NCI-H460 (cell line): ENCODE measurements at regions not wholly inside any gene's neighbourhood (a gene's known extent, or its start where the extent isn't known, plus 50 kb on each side); places are given as distances from the start of the nearest gene placed in this dataset.
"Not testable (repeated sequence)": the region's sequence is repeated elsewhere in the genome, so short reads cannot be mapped to it uniquely, and the experiment has no call there.

Source experiments
- DNase-seq: peaks from one replicate; pipeline ENCODE4 v3.0.0-alpha.2; 2016; ENCODE audit warnings: low read depth; ENCODE audit errors: extremely low read depth

- peak; percentile 76 for DNase-seq
Measured at GRCh38 chr7:27409776-27410175, 167.2 kb downstream of the EVX1 start.

DNA sequence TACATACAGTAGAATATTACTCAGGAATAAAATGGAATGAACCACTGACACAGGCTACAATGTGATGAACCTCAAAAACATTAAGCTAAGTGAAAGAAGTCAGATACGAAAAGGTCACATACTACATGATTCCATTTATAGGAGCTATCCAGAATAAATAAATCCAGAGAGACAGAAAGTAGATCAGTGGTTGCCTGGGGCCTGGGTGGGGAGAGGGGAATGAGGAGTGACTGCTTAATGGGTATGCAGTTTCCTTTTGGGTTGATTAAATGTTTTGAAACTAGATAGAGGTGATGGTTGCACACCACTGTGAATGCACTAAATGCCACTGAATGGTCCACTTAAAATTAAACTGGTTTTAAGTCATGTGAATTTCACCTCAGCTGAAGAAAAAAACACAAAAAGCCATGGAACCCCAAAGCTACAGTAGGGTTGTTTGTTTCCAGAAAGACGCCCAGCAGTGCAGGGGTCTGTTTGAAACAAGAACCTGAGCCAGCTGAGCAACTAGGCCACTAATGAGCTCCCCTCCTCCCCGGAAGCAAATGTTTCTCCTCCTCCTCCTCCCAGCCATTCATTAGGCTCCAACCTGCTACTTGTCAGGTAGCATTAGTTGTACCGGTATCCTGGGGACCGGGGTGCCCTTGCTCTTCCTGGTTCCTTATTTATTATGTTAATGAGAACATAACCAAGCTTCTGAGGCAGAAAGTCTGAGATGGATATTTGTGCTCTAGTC, 168.4 kb downstream of the EVX1 start:
- DNase-seq, result no peak

GRCh38 chr7:27412164-27412563, 169.6 kb downstream of the EVX1 start:
- DNase-seq, result no peak

DNA sequence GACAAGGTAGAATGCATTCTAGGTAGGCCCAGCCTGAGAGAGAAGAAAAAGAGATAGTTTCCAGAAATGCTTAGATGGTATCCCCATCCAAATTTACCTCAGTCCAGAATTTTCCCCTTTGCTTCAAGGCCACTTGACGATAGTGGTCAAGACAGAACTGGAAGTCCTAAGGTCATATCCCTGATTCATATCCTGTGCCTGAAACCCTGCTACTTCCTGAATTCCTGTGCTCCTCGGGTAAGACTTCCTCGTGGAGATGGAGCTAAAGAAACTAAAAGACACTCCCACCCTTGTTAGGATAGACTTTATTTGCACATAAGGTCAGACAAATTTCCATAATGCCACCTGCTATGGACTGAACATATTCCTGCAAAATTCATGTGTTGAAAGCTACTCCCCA, 175.9 kb downstream of the EVX1 start:
- DNase-seq, result no peak

- no peak for DNase-seq
Measured at GRCh38 chr7:27419581-27420177, 177.1 kb downstream of the EVX1 start.

DNA sequence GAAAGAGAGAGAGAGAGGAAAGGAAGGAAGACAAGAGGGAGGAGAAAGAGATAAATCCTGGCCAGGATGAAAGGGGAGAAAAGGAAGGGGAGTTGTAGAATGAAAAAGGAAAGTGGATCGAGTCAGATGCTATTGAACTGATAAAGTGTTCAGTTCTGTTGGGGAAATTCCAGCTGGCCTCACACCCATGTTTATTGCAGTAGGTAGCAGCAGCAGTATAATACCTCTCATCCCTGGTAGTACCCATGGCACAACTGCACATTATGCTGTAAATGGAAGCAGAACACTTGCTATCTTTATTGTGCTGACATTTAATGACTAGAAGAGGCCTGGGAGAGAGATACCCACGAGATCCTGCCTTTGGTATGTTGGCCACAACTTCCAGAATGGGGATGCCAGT, 178.1 kb downstream of the EVX1 start:
- no peak for DNase-seq

DNA sequence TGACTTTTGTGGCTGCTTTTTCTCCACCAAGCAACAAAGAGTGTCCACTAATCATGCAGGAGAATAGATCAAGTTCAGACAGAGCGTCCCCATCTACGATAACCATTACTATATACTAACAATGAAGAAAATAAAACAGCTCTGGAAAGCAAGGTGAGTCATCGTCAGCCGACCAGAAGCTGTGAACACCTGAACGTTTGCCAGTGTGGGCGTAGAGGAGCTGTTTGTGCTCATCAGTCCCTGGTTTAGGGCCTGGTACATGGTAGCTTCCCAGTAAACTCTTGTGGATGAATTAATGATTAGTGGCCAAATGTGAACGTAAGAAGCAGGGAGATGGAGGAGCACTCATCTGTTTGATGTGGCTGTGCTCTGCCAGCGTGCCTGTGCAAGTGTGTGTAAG, 180.7 kb downstream of the EVX1 start:
- DNase-seq, result no peak

GRCh38 chr7:27423821-27424220, 181.2 kb downstream of the EVX1 start:
- DNase-seq, result no peak

DNA sequence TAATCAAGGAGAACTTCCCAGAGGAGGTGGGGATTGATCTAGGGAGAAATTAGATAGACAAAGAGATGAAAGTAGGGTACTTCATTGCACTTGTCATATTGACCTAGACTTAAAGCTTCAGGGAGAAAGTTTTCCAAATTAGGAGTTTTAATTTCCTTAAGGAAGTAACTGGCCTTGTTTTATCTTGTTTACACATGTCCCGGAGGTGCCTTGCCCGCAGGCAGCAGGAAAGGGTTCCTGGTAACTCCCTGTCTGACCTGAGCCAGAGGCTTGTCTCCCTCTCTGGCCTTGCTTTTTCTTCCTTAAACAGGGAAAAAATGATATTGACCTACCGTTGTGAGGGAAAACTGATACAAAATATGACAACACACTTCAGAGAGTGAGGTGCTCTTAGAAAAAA, 181.6 kb downstream of the EVX1 start:
- DNase-seq, result no peak

DNA sequence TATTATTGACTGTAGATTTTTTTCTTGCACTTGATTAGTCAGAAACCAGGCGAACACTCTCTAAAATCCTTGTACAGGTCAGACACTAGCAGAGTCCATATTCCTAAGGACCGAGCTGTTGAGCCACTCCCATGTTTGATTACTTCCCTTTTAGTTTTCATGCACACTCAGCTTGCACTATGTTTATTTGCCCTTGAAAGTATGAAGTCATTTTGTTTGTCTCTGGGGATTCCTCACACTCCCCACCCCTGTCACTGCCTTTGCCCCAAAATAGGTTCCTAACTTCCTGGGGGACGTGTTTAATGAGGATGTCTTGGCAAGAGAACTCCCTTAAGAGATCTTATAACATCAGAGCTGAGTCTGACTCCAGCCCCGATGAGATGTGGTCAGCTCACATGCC, 182.1 kb downstream of the EVX1 start:
- DNase-seq, result peak; percentile 91

DNA sequence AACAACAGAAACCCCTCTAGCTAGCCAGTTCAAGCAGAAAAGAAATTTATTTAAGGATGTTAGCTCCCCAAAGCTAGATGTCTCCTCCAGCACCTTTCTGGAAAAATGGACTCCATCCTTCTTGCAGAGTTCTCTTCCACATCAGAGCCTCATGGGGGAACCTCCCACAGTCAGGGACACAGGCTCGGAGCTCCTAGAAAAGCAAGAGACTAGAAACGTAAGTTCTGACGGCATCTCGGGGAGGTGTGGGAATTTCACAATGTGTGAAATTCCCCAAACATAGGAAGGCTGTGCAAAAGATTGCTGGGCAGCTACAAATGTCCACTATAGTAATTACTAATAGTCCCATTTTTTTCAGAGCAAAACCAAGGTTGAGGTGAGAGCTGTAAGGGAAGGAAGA, 184.8 kb downstream of the EVX1 start:
- DNase-seq, result peak; percentile 95

GRCh38 chr7:27430105-27430504, 187.5 kb downstream of the EVX1 start:
- no peak for DNase-seq

DNA sequence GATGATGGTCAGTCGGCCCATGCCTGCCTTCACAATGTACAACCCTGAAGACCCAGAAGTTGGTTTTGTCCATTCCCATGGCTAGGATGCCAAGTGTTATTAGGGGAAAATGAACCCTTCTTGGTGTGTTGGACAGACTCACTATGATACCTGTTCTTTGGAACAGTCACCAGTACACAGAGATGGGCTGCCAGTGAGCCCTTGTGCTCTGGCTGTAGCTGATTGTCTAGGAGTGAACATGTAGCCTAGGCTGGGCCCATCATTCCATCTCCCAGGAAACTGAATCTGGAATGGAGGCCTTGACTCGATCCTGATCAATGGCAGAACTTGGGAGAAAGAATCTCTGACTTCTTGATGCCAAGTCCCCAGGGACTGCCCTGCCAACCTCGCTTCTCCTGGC, 188.9 kb downstream of the EVX1 start:
- DNase-seq, result no peak

- no peak for DNase-seq
Measured at GRCh38 chr7:27433581-27433980, 191.0 kb downstream of the EVX1 start.

DNA sequence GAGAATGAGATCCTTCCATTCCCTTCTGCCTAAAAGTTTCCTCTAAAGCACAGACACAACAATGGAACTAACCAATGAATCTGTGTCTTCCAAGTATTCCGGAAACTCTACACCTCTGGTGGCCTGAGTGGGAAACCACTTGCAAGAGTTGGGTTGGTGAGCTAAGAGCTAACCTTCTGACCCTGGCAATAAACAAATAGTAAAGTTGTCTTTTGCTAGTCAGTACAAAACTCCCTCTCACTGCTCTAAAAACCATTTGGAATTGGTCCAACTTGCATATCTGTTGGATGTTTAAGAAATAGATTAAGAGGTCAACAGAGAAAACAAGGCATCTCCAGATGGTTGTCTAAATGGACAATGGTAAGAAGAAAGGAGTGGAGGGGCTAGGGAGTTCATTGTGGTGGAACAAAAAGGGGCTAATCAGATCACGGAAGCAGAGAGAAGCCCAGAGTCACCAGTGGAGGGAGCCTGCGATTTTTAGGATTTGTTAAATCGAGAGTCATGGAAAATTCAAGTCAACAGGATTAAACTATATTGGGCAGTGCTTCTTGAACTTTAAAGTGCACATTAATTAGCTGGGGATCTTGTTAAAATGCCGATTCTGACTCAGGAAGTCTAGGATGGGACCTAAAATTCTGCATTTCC, 192.3 kb downstream of the EVX1 start:
- no peak for DNase-seq

DNA sequence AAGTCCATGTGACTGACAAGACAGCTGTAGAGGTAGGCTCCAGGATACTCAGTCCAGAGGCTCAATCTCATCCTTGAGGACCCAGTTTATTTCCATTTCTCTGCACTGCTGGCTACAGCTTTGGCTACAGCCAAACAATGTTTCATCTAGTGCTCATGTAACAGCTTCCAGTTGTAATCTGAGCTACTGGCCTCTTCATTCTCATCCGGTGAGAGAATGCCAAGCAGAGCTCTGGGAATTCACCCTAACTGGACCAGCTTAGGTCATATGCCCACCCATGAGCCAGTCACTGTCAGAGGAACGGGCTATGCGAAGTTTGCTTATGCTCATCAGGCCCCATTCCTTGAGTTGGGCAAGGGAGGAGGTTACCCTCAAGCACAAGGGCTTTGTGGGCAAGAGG, 192.9 kb downstream of the EVX1 start:
- no peak for DNase-seq

DNA sequence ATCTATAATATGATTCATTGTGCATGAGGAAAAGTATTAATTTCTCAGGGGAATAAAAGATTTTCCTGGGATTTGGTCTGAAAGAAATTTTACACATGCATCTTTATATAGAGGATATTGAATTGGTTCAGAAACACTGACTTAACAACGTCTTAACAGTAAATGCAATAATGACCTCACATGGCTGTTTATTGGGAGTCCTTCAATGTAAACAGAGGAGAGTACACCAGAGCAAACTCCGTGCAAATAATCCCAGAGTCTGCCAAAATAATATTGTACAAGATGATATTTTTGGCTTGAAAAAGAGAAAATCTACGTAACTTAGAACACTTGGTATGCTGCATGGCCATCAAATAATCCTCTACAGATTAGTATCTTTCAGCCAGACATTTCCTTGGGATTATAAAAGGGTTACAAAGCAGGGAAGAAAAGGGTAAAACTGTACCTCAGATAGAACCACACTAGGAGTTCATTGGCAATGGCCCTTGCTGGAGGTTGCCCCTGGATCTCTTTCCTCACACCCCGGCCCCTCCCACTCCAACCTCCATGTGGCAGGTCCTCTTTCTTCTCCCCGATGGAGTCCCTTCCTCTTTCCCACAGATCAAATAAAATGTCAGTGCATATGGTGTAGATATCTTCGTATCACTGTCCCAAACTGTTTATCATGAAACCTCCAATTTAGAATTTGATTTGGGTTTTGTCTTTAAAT, 196.4 kb downstream of the EVX1 start:
- DNase-seq, result no peak

GRCh38 chr7:27442455-27442854, 199.9 kb downstream of the EVX1 start:
- no peak for DNase-seq

DNA sequence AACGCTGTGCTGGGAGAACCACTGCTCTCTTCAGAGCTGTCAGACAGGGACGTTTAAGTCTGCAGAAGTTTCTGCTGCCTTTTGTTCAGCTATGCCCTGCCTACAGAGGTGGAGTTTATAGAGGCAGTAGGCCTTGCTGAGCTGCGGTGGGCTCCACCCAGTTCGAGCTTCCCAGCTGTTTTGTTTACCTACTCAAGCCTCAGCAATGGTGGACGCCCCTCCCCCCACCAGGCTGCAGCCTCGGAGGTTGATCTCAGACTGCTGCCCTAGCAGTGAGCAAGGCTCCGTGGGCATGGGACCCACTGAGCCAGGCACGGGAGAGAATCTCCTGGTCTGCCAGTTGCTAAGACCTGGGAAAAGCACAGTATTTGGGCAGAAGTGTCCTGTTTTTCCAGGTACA, 206.4 kb downstream of the EVX1 start:
- not testable (repeated sequence) for DNase-seq

- no peak for DNase-seq
Measured at GRCh38 chr7:27453702-27454405, 208.8 kb downstream of the HIBADH start.

GRCh38 chr7:27457120-27457519, 205.6 kb downstream of the HIBADH start:
- not testable (repeated sequence) for DNase-seq
